Fibroblast of skin of right quadriceps (primary cell): ENCODE measurements at regions not wholly inside any gene's neighbourhood (a gene's known extent, or its start where the extent isn't known, plus 50 kb on each side); places are given as distances from the start of the nearest gene placed in this dataset.

Experiments used
- DNase-seq: peaks from one replicate; pipeline ENCODE4 v3.0.0-alpha.2; 2013

- no peak for DNase-seq
Measured at GRCh38 chr15:69972436-69972835, 125.3 kb downstream of the TLE3 start.

- peak; percentile 48 for DNase-seq
Measured at GRCh38 chr15:69973102-69973714, 124.5 kb downstream of the TLE3 start.

GRCh38 chr15:69973880-69974279, 123.8 kb downstream of the TLE3 start:
- no peak for DNase-seq

- DNase-seq, result no peak
Measured at GRCh38 chr15:69974321-69974720, 123.4 kb downstream of the TLE3 start.

GRCh38 chr15:69976366-69976994, 121.2 kb downstream of the TLE3 start:
- DNase-seq, result peak; percentile 57

- DNase-seq, result no peak
Measured at GRCh38 chr15:69978603-69979002, 119.1 kb downstream of the TLE3 start.

- no peak for DNase-seq
Measured at GRCh38 chr15:69979262-69979661, 118.5 kb downstream of the TLE3 start.

- DNase-seq, result no peak
Measured at GRCh38 chr15:69979783-69980182, 117.9 kb downstream of the TLE3 start.

GRCh38 chr15:69980341-69981059, 117.2 kb downstream of the TLE3 start:
- DNase-seq, result no peak

- no peak for DNase-seq
Measured at GRCh38 chr15:69982037-69982436, 115.7 kb downstream of the TLE3 start.

GRCh38 chr15:69983696-69984265, 113.9 kb downstream of the TLE3 start:
- DNase-seq, result peak; percentile 8

- DNase-seq, result no peak
Measured at GRCh38 chr15:69987492-69988489, 109.9 kb downstream of the TLE3 start.

GRCh38 chr15:69988541-69989225, 109.0 kb downstream of the TLE3 start:
- no peak for DNase-seq

- no peak for DNase-seq
Measured at GRCh38 chr15:69990566-69991421, 106.9 kb downstream of the TLE3 start.

GRCh38 chr15:69991551-69991980, 106.2 kb downstream of the TLE3 start:
- no peak for DNase-seq

GRCh38 chr15:69992348-69992747, 105.4 kb downstream of the TLE3 start:
- DNase-seq, result no peak

GRCh38 chr15:69994429-69995205, 103.1 kb downstream of the TLE3 start:
- DNase-seq, result no peak

GRCh38 chr15:69996321-69997160, 101.2 kb downstream of the TLE3 start:
- DNase-seq, result no peak

- no peak for DNase-seq
Measured at GRCh38 chr15:69997161-69997485, 100.6 kb downstream of the TLE3 start.
